GM12878 (cell line): ENCODE measurements at regions not wholly inside any gene's neighbourhood (a gene's known extent, or its start where the extent isn't known, plus 50 kb on each side); places are given as distances from the start of the nearest gene placed in this dataset.
A peak's percentile ranks its signal among the peaks of the same experiment; 100 is the strongest.
"Not testable (repeated sequence)": the region's sequence is repeated elsewhere in the genome, so short reads cannot be mapped to it uniquely, and the experiment has no call there.

Experiments
- ATAC-seq: fragments of 200-7000 bp; cut with Tn5 transposase; 3 replicates; pipeline ENCODE4 v1.9.1; 2020; ENCODE audit warnings: mild to moderate bottlenecking, moderate library complexity
- BruUV-seq: library from RNA; stranded (reverse); fragments of 400-500 nt; replicated peaks from 2 replicates; lab custom pipeline; 2021; lab: Mats Ljungman, UMichigan
- CTCF ChIA-PET: fragments of 300-600 bp; sonication (Branson Sonifier 250); formaldehyde crosslinking; extraction: SDS; loops from one replicate; lab custom pipeline; 2021; ENCODE audit warnings: inconsistent platforms; lab: Yijun Ruan, JAX
- POLR2A ChIA-PET: fragments of 350-600 bp; formaldehyde crosslinking; extraction: SDS; loops from one replicate; lab custom pipeline; 2021; ENCODE audit warnings: inconsistent platforms; lab: Charles Lee
- RAD21 ChIA-PET: fragments of 300-600 bp; sonication (Branson Sonifier 250); formaldehyde crosslinking; loops from one replicate; lab custom pipeline; 2023; ENCODE audit warnings: antibody characterized with exemption; ENCODE audit not compliant: unreplicated experiment; lab: Charles Lee
- SMC1A ChIA-PET: fragments of 300-600 bp; sonication (Branson Sonifier 250); formaldehyde crosslinking; loops from one replicate; lab custom pipeline; 2023; ENCODE audit not compliant: unreplicated experiment, uncharacterized antibody; lab: Charles Lee
- DNase-seq: peaks from one replicate; pipeline ENCODE4 v3.0.0-alpha.2; 2011; ENCODE audit warnings: low read depth, low spot score
- FAIRE-seq: peaks from 3 replicates; lab custom pipeline; 2011; peaks lifted over from hg19 to GRCh38; lab: Jason Lieb, UNC
- H2AFZ ChIP-seq: 2 replicates; pipeline ENCODE4 v1.6.0; 2011; ENCODE audit warnings: low read depth, low read length, control low read depth; ENCODE audit not compliant: control insufficient read depth
- H3K27ac ChIP-seq: 2 replicates; pipeline ENCODE4 v1.5.1; 2011; ENCODE audit warnings: control low read depth; ENCODE audit not compliant: control insufficient read depth, insufficient read depth
- H3K27me3 ChIP-seq, 2 experiments: replicated peaks in 1 of 2; 2 replicates each; pipeline versions ENCODE4 v1.6.0 to v1.6.1; 2011; ENCODE audit warnings: low read length in 1 of 2; ENCODE audit not compliant: control insufficient read depth in 2 of 2, insufficient read depth in 2 of 2
- H3K36me3 ChIP-seq, 2 experiments: 2 replicates each; pipeline ENCODE4 v1.5.1; 2011; ENCODE audit warnings: low read length in 1 of 2; ENCODE audit not compliant: control insufficient read depth in 2 of 2, insufficient read depth in 2 of 2
- H3K4me1 ChIP-seq: 2 replicates; pipeline ENCODE4 v1.6.1; 2011; ENCODE audit warnings: mild to moderate bottlenecking, low read length, moderate library complexity, mixed read lengths; ENCODE audit not compliant: control insufficient read depth, insufficient read depth
- H3K4me2 ChIP-seq: 2 replicates; pipeline ENCODE4 v1.6.0; 2011; ENCODE audit warnings: control low read depth; ENCODE audit not compliant: control insufficient read depth, insufficient read depth
- H3K4me3 ChIP-seq: fragments of 200-600 bp; sonication (generic); 2 replicates; pipeline ENCODE4 v1.5.1; 2016
- H3K79me2 ChIP-seq: 2 replicates; pipeline ENCODE4 v1.6.0; 2011; ENCODE audit warnings: low read length; ENCODE audit not compliant: control insufficient read depth, insufficient read depth
- H3K9ac ChIP-seq: 2 replicates; pipeline ENCODE4 v1.8.0; 2011; ENCODE audit warnings: low read length, control low read depth, mixed read lengths; ENCODE audit not compliant: control insufficient read depth, insufficient read depth
- H3K9me3 ChIP-seq: replicated peaks from 3 replicates; pipeline ENCODE4 v1.5.1; 2011; ENCODE audit warnings: mild to moderate bottlenecking, low read length; ENCODE audit not compliant: control insufficient read depth, insufficient read depth
- H4K20me1 ChIP-seq: 2 replicates; pipeline ENCODE4 v1.6.0; 2011; ENCODE audit not compliant: control insufficient read depth, insufficient read depth
- PAX8 ChIP-seq: fragments of 450-650 bp; IDR thresholded peaks from 2 replicates; pipeline ENCODE4 v1.6.1; 2017; ENCODE audit warnings: mild to moderate bottlenecking, moderate library complexity
- RAD51 ChIP-seq: fragments of 450-650 bp; IDR thresholded peaks from 2 replicates; pipeline ENCODE4 v1.6.1; 2016; ENCODE audit warnings: moderate library complexity, mild to moderate bottlenecking, inconsistent platforms
- WGBS: methylation state at CpG from one replicate; pipeline ENCODE4 v1.1.6; 2016; ENCODE audit warnings: low lambda C conversion rate; ENCODE audit not compliant: insufficient replicate concordance, insufficient coverage; ENCODE audit errors: missing lambda C conversion rate; 5-methylcytosine and 5-hydroxymethylcytosine counted together
- in situ Hi-C: fragments of 300-500 bp; cut with MboI; formaldehyde crosslinking; loops from 9 replicates; pipeline ENCODE4 v1.14.3; 2018; ENCODE audit warnings: mixed read lengths
- intact Hi-C: fragments of 100-400 bp; cut with micrococcal nuclease; formaldehyde crosslinking; loops from one replicate; pipeline ENCODE4 v1.14.2; 2022; ENCODE audit not compliant: unreplicated experiment

DNA sequence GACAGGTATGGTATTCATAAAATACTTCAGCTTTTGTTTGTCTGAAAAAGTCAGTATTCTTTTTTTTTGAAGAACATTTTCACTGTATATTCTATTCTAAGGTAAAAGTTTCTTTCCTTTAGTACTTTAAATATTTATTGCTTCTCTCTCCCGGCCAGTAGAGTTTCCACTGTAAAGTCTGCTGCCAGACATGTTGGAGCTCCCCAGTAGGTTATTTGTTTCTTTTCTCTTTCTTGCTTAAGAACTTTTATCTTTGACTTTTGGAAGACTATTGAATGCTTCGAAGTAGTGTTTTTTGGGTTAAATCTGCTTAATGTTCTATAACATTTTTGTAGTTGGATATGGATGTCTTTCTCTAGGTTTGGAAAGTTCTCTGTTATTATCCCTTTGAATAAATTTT, 1613.3 kb downstream of the SPATA31A7 start:
- H3K9ac ChIP-seq: peak overlapping the region; percentile 70
- H3K9me3 ChIP-seq, H4K20me1 ChIP-seq, H3K4me1 ChIP-seq, intact Hi-C loops, in situ Hi-C loops, DNase-seq, H3K27me3 ChIP-seq, H3K36me3 ChIP-seq, FAIRE-seq, ATAC-seq: not testable (repeated sequence)
- ChIA-PET RAD21 (interaction anchor here (1.3 to 1.9 kb wide), 2 partner anchors 35 to 1014 kb away, joined by 4 to 20 read pairs; no protein-coding TSS in a partner anchor), CTCF (interaction anchor here (1.2 kb wide), 1 partner anchor 1014 kb away, joined by 8 read pairs; no protein-coding TSS in a partner anchor), SMC1A (interaction anchor here (2.3 kb wide), 1 partner anchor 1015 kb away, joined by 11 read pairs; no protein-coding TSS in a partner anchor), POLR2A (interaction anchor here (1.9 kb wide), 1 partner anchor 1014 kb away, joined by 9 read pairs; no protein-coding TSS in a partner anchor)
- 5% methylated on average over 2 of the region's 2 CpGs for WGBS
- TF ChIP-seq PAX8 (0 out of 2 replicates have a peak, but pooled peaks have one; percentile 78), RAD51 (0 out of 2 replicates have a peak, but pooled peaks have one; percentile 10)
- H3K4me3 ChIP-seq: peak overlapping the region; percentile 79
- 0 out of 2 replicates have a peak overlapping the region, but pooled peaks have one; percentile 9 for H3K27ac ChIP-seq
- H2AFZ ChIP-seq: peak overlapping the region; percentile 37; the same call in 1 of the 2 replicates
- peaks cover 42% of the 10 kb centered on the region for H3K79me2 ChIP-seq
- H3K4me2 ChIP-seq: peak overlapping the region; percentile 58
- TSS peak; percentile 62 for BruUV-seq

- H3K4me3 ChIP-seq, H3K36me3 ChIP-seq, H4K20me1 ChIP-seq, BruUV-seq, H3K27ac ChIP-seq, H3K4me1 ChIP-seq, DNase-seq, RAD21 ChIA-PET, ATAC-seq, CTCF ChIA-PET, intact Hi-C loops, H3K9me3 ChIP-seq, POLR2A ChIA-PET, H2AFZ ChIP-seq, H3K9ac ChIP-seq, in situ Hi-C loops, H3K27me3 ChIP-seq, FAIRE-seq: not testable (repeated sequence)
- Histone ChIP-seq H3K79me2 (peaks cover 35% of the 10 kb centered on the region), H3K4me2 (peak overlapping the region; percentile 50; the same call in 1 of the 2 replicates)
- 39% methylated on average over 1 of the region's 1 CpG for WGBS
- SMC1A ChIA-PET: interaction anchor here (1.2 kb wide), 1 partner anchor 34 kb away, joined by 3 read pairs; no protein-coding TSS in a partner anchor
These were observed 1614.5 kb downstream of the SPATA31A7 start for GRCh38 chr9:62804314-62804713.

DNA sequence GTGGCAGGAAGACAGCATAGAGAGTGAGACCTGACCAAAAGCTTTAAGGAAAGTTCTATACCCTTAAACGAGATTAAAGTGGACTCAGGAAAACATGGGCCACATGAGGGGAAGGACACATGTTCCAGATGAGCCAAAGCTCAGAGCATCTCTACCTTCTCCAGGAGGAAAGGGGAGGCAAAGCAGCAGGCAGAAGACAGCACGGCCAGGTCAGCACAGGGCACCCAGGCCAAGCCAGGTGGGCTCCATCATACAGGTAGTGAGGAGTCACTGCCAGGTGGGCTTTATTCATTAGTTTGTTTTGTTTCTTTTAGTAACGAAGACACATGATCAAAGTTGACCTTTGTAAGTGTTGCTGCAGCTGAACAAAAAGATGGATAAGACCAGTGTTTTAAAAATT, 1617.6 kb downstream of the SPATA31A7 start:
- H3K9me3 ChIP-seq, FAIRE-seq, H3K79me2 ChIP-seq, H3K4me3 ChIP-seq, H3K27ac ChIP-seq, H3K27me3 ChIP-seq, CTCF ChIA-PET, intact Hi-C loops, BruUV-seq, in situ Hi-C loops, H3K36me3 ChIP-seq, H3K4me1 ChIP-seq, H3K9ac ChIP-seq, SMC1A ChIA-PET, H3K4me2 ChIP-seq, H2AFZ ChIP-seq, ATAC-seq, H4K20me1 ChIP-seq, DNase-seq, RAD21 ChIA-PET, POLR2A ChIA-PET: not testable (repeated sequence)
- WGBS: 41% methylated on average over 3 of the region's 3 CpGs

DNA sequence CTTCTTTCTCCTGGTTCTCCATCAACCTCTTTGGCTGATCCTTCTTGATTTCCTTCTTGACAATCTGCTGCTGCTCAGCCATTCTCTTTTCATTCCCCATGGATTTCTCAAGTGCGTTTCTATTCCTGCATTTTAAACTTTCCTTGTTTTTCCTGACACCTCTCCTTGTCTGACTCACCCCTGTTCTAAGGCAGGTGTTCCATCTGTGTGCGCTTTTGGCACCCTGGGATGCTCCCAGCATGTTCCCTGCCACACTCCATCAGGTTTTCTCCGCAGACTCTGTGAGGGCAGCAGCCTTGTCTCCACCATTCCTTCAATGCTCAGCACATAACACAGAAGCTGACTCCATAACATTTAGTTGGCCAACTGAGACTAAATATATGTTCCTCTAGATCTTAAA, 1618.2 kb downstream of the SPATA31A7 start:
- H2AFZ ChIP-seq, H3K27ac ChIP-seq, intact Hi-C loops, BruUV-seq, H3K4me3 ChIP-seq, H3K4me1 ChIP-seq, POLR2A ChIA-PET, H3K27me3 ChIP-seq, in situ Hi-C loops, RAD21 ChIA-PET, H3K9ac ChIP-seq, H3K4me2 ChIP-seq, ATAC-seq, SMC1A ChIA-PET, DNase-seq, H3K79me2 ChIP-seq, FAIRE-seq, H3K9me3 ChIP-seq, CTCF ChIA-PET, H4K20me1 ChIP-seq, H3K36me3 ChIP-seq: not testable (repeated sequence)
- WGBS: 77% methylated on average over 3 of the region's 3 CpGs
